Body of pancreas (tissue), 4 donors: ENCODE measurements at regions not wholly inside any gene's neighbourhood (a gene's known extent, or its start where the extent isn't known, plus 50 kb on each side); places are given as distances from the start of the nearest gene placed in this dataset.

Experiments
- CTCF ChIP-seq, 7 experiments: fragments of 450-650 bp in 4 of 7; fragments of 200-600 bp in 3 of 7; sonication (generic) in 3 of 7; IDR thresholded peaks; one replicate each; pipeline ENCODE4 v1.5.1; 2016 to 2019; ENCODE audit warnings: antibody characterized with exemption in 7 of 7
- POLR2A ChIP-seq, 3 donors: fragments of 450-650 bp; IDR thresholded peaks; one replicate each; pipeline ENCODE4 v1.6.1; 2016; ENCODE audit warnings: antibody characterized with exemption in 3 of 3, mild to moderate bottlenecking in 2 of 3

GRCh38 chr7:88477976-88478375 lies 171.3 kb upstream of the STEAP4 start:
- TF ChIP-seq CTCF (IDR thresholded peaks at IDR 0.05) (no peak), POLR2A (IDR thresholded peaks at IDR 0.05) (no peak)
